ENCODE measurements at regions not wholly inside any gene's neighbourhood (a gene's known extent, or its start where the extent isn't known, plus 50 kb on each side); places are given as distances from the start of the nearest gene placed in this dataset.

- H4K20me1 ChIP-seq (ENCODE audit: insufficient read depth, low read length), result no peaks in the 10 kb centered on the region
- H3K9me3 ChIP-seq (replicated peaks; ENCODE audit: insufficient read depth, low read length), result no peaks in the 10 kb centered on the region
- no peaks in the 10 kb centered on the region for H3K27me3 ChIP-seq (replicated peaks; ENCODE audit: insufficient read depth, low read length)
- H3K4me1 ChIP-seq (ENCODE audit: low read length), result no peaks in the 10 kb centered on the region
- TF ChIP-seq EZH2 (optimal IDR thresholded peaks at IDR 0.05; ENCODE audit: low read depth, low read length), result no peak
- H3F3A ChIP-seq (ENCODE audit: insufficient read depth, low read length), result no peaks in the 10 kb centered on the region
- H3K4me2 ChIP-seq (ENCODE audit: low read depth, low read length), result no peak overlapping the region
- no peak overlapping the region for H3K27ac ChIP-seq (ENCODE audit: low read length)
- H2AFZ ChIP-seq (ENCODE audit: low read length), result no peak overlapping the region
- H3K4me3 ChIP-seq (ENCODE audit: low read length), result no peak overlapping the region
- H3K9ac ChIP-seq (ENCODE audit: low read length), result no peak overlapping the region
- H3K36me3 ChIP-seq (replicated peaks; ENCODE audit: insufficient read depth, low read length), result no peaks in the 10 kb centered on the region
- no peaks in the 10 kb centered on the region for H3K9me2 ChIP-seq (replicated peaks; ENCODE audit: insufficient read depth, low read length)
- DNase-seq, result no peak
- no peaks in the 10 kb centered on the region for H3K79me2 ChIP-seq (ENCODE audit: low read length)
These were observed 265.7 kb downstream of the CCDC85A start for GRCh38 chr2:56449449-56449860.

GRCh38 chr2:56450047-56450446 is 266.3 kb downstream of the CCDC85A start:
- H3K9ac ChIP-seq (ENCODE audit: low read length), result no peak overlapping the region
- H4K20me1 ChIP-seq (ENCODE audit: insufficient read depth, low read length), result no peaks in the 10 kb centered on the region
- no peak overlapping the region for H3K4me3 ChIP-seq (ENCODE audit: low read length)
- H3K27me3 ChIP-seq (replicated peaks; ENCODE audit: insufficient read depth, low read length), result no peaks in the 10 kb centered on the region
- no peaks in the 10 kb centered on the region for H3K9me3 ChIP-seq (replicated peaks; ENCODE audit: insufficient read depth, low read length)
- H2AFZ ChIP-seq (ENCODE audit: low read length), result no peak overlapping the region
- H3K4me2 ChIP-seq (ENCODE audit: low read depth, low read length), result no peak overlapping the region
- H3F3A ChIP-seq (ENCODE audit: insufficient read depth, low read length), result no peaks in the 10 kb centered on the region
- H3K79me2 ChIP-seq (ENCODE audit: low read length), result no peaks in the 10 kb centered on the region
- H3K36me3 ChIP-seq (replicated peaks; ENCODE audit: insufficient read depth, low read length), result no peaks in the 10 kb centered on the region
- no peak overlapping the region for H3K27ac ChIP-seq (ENCODE audit: low read length)
- TF ChIP-seq EZH2 (optimal IDR thresholded peaks at IDR 0.05; ENCODE audit: low read depth, low read length), result no peak
- no peak for TF ChIP-seq CTCF (IDR thresholded peaks at IDR 0.05; ENCODE audit: low read length)
- TF ChIP-seq EZH2phosphoT487 (IDR thresholded peaks at IDR 0.05; ENCODE audit: low read length), result no peak
- no peaks in the 10 kb centered on the region for H3K9me2 ChIP-seq (replicated peaks; ENCODE audit: insufficient read depth, low read length)
- no peak for DNase-seq
- H3K4me1 ChIP-seq (ENCODE audit: low read length), result no peaks in the 10 kb centered on the region

GRCh38 chr2:56450772-56451171 is 267.0 kb downstream of the CCDC85A start:
- Histone ChIP-seq H3K4me1 (ENCODE audit: low read length) (no peaks in the 10 kb centered on the region), H3K27me3 (replicated peaks; ENCODE audit: insufficient read depth, low read length) (no peaks in the 10 kb centered on the region), H3F3A (ENCODE audit: insufficient read depth, low read length) (no peaks in the 10 kb centered on the region), H3K36me3 (replicated peaks; ENCODE audit: insufficient read depth, low read length) (no peaks in the 10 kb centered on the region), H3K4me2 (ENCODE audit: low read depth, low read length) (no peak overlapping the region), H3K27ac (ENCODE audit: low read length) (no peak overlapping the region), H3K9me3 (replicated peaks; ENCODE audit: insufficient read depth, low read length) (no peaks in the 10 kb centered on the region), H3K9me2 (replicated peaks; ENCODE audit: insufficient read depth, low read length) (no peaks in the 10 kb centered on the region), H3K4me3 (ENCODE audit: low read length) (no peak overlapping the region), H4K20me1 (ENCODE audit: insufficient read depth, low read length) (no peaks in the 10 kb centered on the region), H3K79me2 (ENCODE audit: low read length) (no peaks in the 10 kb centered on the region), H3K9ac (ENCODE audit: low read length) (no peak overlapping the region), H2AFZ (ENCODE audit: low read length) (no peak overlapping the region)
- TF ChIP-seq CTCF (IDR thresholded peaks at IDR 0.05; ENCODE audit: low read length) (no peak), EZH2phosphoT487 (IDR thresholded peaks at IDR 0.05; ENCODE audit: low read length) (no peak), EZH2 (optimal IDR thresholded peaks at IDR 0.05; ENCODE audit: low read depth, low read length) (no peak)
- no peak for DNase-seq

DNA sequence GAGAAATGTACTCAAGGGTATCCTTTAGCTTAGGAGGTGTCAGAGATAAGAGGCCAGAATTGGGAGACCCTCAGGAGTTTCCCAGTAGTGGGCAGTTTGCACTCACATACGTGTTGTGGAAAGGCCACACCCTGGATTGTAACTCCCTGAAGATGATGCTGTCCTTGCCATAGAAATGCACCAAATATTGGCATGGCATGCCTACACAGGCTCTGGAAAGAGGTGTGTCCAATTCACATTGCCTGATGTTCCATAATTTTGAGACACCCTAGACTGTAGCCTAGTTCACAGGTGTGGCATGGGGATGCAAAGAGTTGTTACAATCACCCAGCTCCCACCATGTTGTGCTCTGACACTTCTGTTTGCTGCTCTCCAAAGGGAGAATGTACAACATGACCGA is 271.9 kb downstream of the CCDC85A start:
- Histone ChIP-seq H3K27me3 (replicated peaks; ENCODE audit: insufficient read depth, low read length) (no peaks in the 10 kb centered on the region), H3K4me1 (ENCODE audit: low read length) (no peaks in the 10 kb centered on the region), H3K79me2 (ENCODE audit: low read length) (no peaks in the 10 kb centered on the region), H3K4me2 (ENCODE audit: low read depth, low read length) (no peak overlapping the region), H3K9me2 (replicated peaks; ENCODE audit: insufficient read depth, low read length) (no peaks in the 10 kb centered on the region), H3K9me3 (replicated peaks; ENCODE audit: insufficient read depth, low read length) (no peaks in the 10 kb centered on the region), H3K4me3 (ENCODE audit: low read length) (no peak overlapping the region), H3K27ac (ENCODE audit: low read length) (no peak overlapping the region), H3K36me3 (replicated peaks; ENCODE audit: insufficient read depth, low read length) (no peaks in the 10 kb centered on the region), H4K20me1 (ENCODE audit: insufficient read depth, low read length) (no peaks in the 10 kb centered on the region), H2AFZ (ENCODE audit: low read length) (no peak overlapping the region), H3K9ac (ENCODE audit: low read length) (no peak overlapping the region), H3F3A (ENCODE audit: insufficient read depth, low read length) (no peaks in the 10 kb centered on the region)
- DNase-seq, result no peak
- no peak for TF ChIP-seq EZH2 (optimal IDR thresholded peaks at IDR 0.05; ENCODE audit: low read depth, low read length)
- no peak for TF ChIP-seq CTCF (IDR thresholded peaks at IDR 0.05; ENCODE audit: low read length)
- no peak for TF ChIP-seq EZH2phosphoT487 (IDR thresholded peaks at IDR 0.05; ENCODE audit: low read length)
